ENCODE measurements at regions not wholly inside any gene's neighbourhood (a gene's known extent, or its start where the extent isn't known, plus 50 kb on each side); places are given as distances from the start of the nearest gene placed in this dataset.

DNA sequence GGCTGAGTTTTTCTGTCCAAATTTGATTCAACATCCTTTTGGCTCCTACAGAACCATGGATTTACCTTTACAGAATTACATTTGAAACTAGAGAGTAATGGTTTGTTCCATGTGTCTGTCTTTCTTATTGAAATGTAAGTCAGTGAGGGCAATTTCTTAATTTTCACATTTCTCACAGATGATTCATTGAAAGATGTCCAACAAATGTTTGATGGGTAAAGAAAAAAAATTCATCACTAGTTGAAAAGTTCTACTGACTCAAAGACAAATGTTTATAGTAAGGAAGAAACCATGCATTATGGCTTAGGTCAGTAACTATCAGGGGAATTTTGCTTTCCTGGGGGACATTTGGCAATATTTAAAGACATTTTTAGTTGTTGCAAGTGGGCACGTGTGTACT is 131.6 kb upstream of the TRPM3 start:
- Mint-ChIP-seq H3K36me3 (ENCODE audit: unreplicated experiment) (no peaks in the 10 kb centered on the region), H3K27ac (ENCODE audit: unreplicated experiment) (no peak overlapping the region), H3K4me3 (ENCODE audit: unreplicated experiment) (no peak overlapping the region), H3K9me3 (ENCODE audit: unreplicated experiment) (no peaks in the 10 kb centered on the region), H3K4me1 (ENCODE audit: unreplicated experiment) (peaks cover 2% of the 10 kb centered on the region), H3K27me3 (ENCODE audit: unreplicated experiment) (peaks cover 24% of the 10 kb centered on the region)
- TF ChIP-seq CTCF (IDR thresholded peaks at IDR 0.05) = no peak
- DNase-seq (ENCODE audit: extremely low spot score, unreplicated experiment) = no peak

GRCh38 chr9:71250581-71250980 is 129.2 kb upstream of the TRPM3 start:
- TF ChIP-seq CTCF (IDR thresholded peaks at IDR 0.05) = no peak
- H3K4me3 Mint-ChIP-seq (ENCODE audit: unreplicated experiment) = no peak overlapping the region
- H3K27me3 Mint-ChIP-seq (ENCODE audit: unreplicated experiment) = peaks cover 22% of the 10 kb centered on the region
- no peak for DNase-seq (ENCODE audit: extremely low spot score, unreplicated experiment)
- peaks cover 2% of the 10 kb centered on the region for H3K4me1 Mint-ChIP-seq (ENCODE audit: unreplicated experiment)
- H3K27ac Mint-ChIP-seq (ENCODE audit: unreplicated experiment) = no peak overlapping the region
- H3K36me3 Mint-ChIP-seq (ENCODE audit: unreplicated experiment) = no peaks in the 10 kb centered on the region
- no peaks in the 10 kb centered on the region for H3K9me3 Mint-ChIP-seq (ENCODE audit: unreplicated experiment)

- Mint-ChIP-seq H3K4me3 (ENCODE audit: unreplicated experiment) (no peak overlapping the region), H3K27ac (ENCODE audit: unreplicated experiment) (no peak overlapping the region), H3K36me3 (ENCODE audit: unreplicated experiment) (no peaks in the 10 kb centered on the region), H3K27me3 (ENCODE audit: unreplicated experiment) (peaks cover 18% of the 10 kb centered on the region), H3K9me3 (ENCODE audit: unreplicated experiment) (no peaks in the 10 kb centered on the region), H3K4me1 (ENCODE audit: unreplicated experiment) (peaks cover 2% of the 10 kb centered on the region)
- peak; percentile 88 for TF ChIP-seq CTCF (IDR thresholded peaks at IDR 0.05)
- DNase-seq (ENCODE audit: extremely low spot score, unreplicated experiment) = no peak
Observed at GRCh38 chr9:71249729-71250317, 128.4 kb upstream of the TRPM3 start.

- Mint-ChIP-seq H3K27ac (ENCODE audit: unreplicated experiment) (no peak overlapping the region), H3K27me3 (ENCODE audit: unreplicated experiment) (peaks cover 11% of the 10 kb centered on the region), H3K36me3 (ENCODE audit: unreplicated experiment) (no peaks in the 10 kb centered on the region), H3K4me3 (ENCODE audit: unreplicated experiment) (no peak overlapping the region), H3K4me1 (ENCODE audit: unreplicated experiment) (peaks cover 2% of the 10 kb centered on the region), H3K9me3 (ENCODE audit: unreplicated experiment) (no peaks in the 10 kb centered on the region)
- DNase-seq (ENCODE audit: extremely low spot score, unreplicated experiment) = no peak
- TF ChIP-seq CTCF (IDR thresholded peaks at IDR 0.05) = no peak
Observed at GRCh38 chr9:71245651-71246050, 124.2 kb upstream of the TRPM3 start.

GRCh38 chr9:71243951-71244350 is 122.5 kb upstream of the TRPM3 start:
- Mint-ChIP-seq H3K9me3 (ENCODE audit: unreplicated experiment) (no peaks in the 10 kb centered on the region), H3K4me3 (ENCODE audit: unreplicated experiment) (no peak overlapping the region), H3K27me3 (ENCODE audit: unreplicated experiment) (peaks cover 6% of the 10 kb centered on the region), H3K36me3 (ENCODE audit: unreplicated experiment) (no peaks in the 10 kb centered on the region), H3K4me1 (ENCODE audit: unreplicated experiment) (no peaks in the 10 kb centered on the region), H3K27ac (ENCODE audit: unreplicated experiment) (no peak overlapping the region)
- no peak for DNase-seq (ENCODE audit: extremely low spot score, unreplicated experiment)
- no peak for TF ChIP-seq CTCF (IDR thresholded peaks at IDR 0.05)

Measured in osteocyte (in vitro differentiated cells).